GM03348 (cell line): ENCODE measurements at regions not wholly inside any gene's neighbourhood (a gene's known extent, or its start where the extent isn't known, plus 50 kb on each side); places are given as distances from the start of the nearest gene placed in this dataset.
"Not testable (repeated sequence)": the region's sequence is repeated elsewhere in the genome, so short reads cannot be mapped to it uniquely, and the experiment has no call there.

ENCODE experiments used
- DNase-seq: peaks from one replicate; pipeline ENCODE4 v3.0.0; 2012; ENCODE audit warnings: low spot score

DNA sequence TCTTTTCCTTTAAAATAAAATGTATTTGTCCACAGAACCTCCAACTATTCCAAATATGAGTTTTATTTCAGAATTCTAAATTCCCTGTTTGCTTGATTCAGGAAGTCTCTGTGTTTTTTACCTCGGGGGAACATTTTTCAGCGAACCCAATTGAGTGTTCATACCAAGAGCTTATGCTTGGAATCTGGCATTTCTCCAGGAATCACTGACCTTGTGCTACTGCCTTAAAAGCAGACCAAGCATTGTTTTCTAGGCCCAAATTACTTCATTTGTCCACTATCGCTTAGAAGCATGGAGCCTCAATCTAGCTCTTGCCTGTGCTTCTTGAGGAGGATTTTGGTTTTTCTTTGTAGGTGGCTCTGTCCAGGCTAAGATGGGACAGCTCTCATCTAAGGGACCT is 59.4 kb downstream of the EBLN1 start:
- DNase-seq: no peak

DNA sequence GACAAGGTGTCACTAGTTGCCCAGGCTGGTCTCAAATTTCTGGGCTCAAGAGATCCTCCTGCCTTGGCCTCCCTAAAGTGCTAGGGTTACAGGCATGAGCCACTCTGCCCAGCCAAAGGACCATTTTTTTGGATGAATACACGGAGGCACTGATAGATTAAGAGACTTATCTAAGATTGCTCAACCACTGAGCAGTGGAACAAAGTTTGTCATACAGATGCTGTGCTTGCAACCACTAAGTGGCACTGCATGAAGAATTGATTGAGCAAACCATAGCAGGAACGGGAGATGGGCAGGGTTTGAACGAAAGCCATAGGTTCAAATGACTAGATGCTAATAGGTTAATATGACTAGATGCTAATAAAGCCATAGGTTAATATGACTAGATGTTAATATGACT is 61.1 kb downstream of the EBLN1 start:
- DNase-seq: no peak

DNA sequence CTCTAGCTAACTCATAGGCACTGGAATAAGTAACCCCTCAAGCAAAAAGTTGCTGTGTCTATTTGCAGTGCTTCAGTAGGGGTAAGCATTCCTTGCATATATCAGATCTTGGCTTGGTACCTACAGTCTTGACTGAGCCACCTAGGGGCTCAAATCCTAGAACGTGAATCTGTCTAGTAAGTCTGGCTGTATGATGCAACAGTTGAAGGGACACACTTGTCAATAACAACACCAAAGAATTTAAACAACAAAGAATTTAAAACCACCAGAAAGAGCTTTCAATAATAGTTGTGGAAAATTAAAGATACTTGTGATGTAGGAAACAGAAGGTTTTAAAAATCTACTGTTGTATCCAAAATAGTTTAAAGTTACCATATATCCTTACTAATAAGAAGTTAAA is 65.4 kb downstream of the EBLN1 start:
- no peak for DNase-seq

DNA sequence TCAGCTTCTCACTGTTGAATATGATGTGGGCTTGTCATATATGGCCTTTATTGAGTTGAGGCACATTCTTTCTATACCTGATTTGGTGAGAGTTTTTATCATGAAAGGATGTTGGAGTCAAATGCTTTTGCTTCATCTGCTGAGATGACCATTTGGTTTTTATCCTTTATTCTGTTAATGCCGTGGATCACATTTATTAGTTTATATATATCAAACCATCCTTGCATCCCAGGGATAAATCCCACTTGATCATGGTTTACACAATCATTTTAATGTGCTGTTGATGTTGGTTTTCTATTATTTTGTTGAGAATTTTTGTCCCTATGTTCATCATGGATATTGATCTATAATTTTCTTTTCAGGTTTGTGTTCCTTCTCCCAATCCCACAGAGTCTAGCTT is 67.0 kb downstream of the EBLN1 start:
- no peak for DNase-seq

DNA sequence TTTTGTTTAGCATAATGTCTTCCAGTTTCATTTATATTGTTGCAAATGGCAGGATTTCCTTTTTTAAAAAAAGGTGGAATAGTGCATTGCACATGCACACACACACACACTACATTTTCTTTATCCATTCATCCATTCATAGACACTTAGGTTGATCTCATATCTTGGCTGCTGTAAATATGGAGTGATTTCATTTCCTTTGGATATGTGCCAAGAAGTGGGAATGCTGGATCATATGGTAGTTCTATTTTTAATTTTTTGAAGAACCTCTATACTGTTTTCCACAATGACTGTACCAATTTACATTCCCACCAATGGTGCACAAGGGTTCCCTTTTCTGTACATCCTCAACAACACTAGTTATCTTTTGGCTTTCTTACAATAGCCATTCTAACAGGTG is 68.9 kb downstream of the EBLN1 start:
- DNase-seq: no peak

DNA sequence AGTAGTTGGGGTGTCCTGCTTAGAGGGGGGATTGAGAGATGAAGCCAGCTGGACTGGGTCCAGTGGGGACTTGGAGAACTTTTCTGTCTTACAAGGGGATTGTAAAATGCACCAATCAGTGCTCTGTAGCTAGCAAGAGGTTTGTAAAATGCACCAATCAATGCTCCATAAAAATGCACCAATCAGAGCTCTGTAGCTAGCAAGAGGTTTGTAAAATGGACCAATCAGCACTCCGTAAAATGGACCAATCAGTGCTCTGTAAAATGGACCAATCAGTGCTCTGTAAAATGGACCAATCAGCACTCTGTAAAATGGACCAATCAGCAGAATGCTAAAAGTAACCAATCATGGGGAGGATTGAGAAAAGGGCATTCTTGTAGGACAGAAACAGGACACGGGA is 71.9 kb downstream of the EBLN1 start:
- DNase-seq: not testable (repeated sequence)

DNA sequence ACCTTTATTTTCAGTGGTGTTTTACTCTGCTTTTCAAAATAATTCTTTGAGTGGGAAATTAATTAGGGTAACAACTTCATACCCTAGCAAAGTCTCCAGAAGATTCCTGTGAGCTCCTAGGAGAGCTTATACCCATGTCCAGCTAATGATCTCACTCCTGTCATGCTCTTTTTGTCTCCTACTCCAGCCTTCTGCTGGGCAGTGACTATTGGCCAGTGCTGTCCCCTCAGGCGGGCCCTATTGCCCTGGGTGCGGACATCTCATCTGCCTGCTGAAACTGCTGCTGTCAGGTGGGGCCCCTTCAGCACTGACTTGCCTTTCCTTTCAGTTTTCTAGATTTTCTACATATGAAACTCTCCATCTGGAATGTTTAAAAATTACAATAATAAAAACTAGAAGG is 80.3 kb downstream of the EBLN1 start:
- no peak for DNase-seq

DNA sequence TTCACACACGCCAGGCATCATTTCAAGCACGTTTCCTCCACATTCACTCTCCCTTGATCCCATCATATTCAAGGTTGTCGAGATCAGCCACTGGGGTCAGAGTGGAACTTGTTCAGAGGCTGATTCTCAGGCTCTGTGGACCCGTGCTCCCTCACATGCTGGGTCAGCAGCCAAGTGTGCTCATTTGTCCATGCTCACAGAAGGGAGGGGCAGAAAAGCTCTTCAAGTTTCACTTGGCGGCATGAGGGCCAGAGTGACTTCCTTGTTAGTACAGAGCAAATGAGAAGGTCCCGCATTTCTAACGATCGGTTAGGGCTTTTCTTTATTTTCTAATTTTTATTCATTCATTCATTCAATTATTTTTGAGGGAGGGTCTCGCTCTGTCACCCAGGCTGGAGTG is 82.2 kb downstream of the EBLN1 start:
- DNase-seq: no peak

DNA sequence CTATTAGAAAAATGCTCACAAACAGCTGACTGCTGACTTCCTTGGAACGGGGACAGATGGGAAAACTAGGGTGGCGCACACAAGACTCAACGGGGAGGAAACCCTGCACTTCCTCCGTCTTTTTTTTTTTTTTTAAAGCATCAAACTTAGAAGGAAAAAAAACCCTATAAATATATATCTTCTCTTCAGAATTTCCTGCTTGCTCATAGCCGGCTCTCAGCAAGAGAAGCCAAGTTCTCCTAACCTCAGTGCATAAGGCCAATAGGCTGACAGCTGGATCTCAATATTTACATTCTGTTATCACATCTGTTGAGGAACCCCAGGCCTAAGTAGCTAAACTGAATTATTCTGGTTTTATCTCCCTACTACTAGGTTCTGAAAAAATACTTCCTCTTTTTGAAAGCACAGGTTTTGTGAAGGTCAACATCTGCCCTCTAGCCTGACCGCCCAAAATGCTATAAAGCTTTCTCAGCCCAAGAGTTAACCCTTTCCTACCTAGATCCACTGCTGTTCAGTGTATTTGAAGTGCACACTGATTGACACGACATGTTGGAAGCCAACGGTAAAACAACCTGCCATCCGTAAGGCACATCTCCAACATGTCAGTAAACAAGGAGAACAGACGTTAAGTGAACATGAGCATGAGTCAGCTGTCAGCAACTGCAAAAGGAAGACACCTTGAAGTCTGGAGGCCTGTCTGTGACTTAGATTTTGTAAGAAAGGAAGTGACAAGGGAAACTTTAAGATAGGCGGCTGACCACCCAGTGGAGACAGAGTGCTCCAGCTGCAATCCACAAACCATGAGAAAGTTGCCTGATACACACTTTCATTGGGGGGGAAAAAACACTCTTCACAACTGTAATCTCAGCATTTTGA is 83.8 kb downstream of the EBLN1 start:
- DNase-seq: no peak

DNA sequence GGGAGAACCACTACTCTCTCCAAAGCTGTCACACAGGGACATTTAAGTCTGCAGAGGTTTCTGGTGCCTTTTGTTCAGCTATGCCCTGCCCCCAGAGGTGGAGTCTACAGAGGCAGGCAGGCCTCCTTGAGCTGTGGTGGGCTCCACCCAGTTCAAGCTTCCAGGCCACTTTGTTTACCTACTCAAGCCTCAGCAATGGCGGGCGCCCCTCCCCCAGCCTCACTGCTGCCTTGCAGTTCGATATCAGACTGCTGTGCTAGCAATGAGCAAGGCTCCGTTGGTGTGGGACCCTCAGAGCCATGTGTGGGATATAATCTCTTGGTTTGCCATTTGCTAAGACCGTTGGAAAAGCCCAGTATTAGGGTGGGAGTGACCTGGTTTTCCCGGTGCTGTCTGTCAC is 87.0 kb downstream of the EBLN1 start:
- DNase-seq: not testable (repeated sequence)

DNA sequence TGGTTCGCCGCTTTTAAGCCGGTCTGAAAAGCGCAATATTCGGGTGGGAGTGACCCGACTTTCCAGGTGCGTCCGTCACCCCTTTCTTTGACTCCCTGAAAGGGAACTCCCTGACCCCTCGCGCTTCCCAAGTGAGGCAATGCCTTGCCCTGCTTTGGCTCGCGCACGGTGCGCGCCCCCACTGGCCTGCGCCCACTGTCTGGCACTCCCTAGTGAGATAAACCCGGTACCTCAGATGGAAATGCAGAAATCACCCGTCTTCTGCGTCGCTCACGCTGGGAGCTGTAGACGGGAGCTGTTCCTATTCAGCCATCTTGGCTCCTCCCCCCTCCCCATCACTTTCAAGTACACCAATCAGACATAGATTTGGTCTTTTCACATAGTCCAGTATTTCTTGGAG is 88.2 kb downstream of the EBLN1 start:
- DNase-seq: not testable (repeated sequence)

DNA sequence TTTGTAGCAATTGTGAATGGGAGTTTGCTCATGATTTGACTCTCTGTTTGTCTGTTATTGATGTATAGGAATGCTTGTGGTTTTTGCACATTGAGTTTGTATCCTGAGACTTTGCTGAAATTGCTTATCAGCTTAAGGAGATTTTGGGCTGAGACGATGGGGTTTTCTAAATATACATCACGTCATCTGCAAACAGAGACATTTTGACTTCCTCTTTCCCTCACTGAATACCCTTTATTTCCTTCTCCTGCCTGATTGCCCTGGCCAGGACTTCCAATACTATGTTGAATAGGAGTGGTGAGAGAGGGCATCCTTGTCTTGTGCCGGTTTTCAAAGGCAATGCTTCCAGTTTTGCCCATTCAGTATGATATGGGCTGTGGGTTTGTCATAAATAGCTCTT is 96.6 kb downstream of the EBLN1 start:
- not testable (repeated sequence) for DNase-seq

DNA sequence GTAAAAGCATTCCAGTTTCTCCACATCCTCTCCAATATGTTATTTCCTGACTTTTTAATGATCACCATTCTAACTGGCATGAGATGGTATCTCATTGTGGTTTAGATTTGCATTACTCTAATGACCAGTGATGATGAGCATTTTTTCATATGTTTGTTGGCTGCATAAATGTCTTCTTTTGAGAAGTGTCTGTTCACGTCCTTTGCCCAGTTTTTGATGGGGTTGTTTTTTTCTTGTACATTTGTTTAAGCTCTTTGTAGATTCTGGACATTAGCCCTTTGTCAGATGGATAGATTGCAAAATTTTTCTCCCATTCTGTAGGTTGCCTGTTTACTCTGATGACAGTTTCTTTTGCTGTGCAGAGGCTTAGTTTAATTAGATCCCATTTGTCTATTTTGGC is 97.7 kb downstream of the EBLN1 start:
- DNase-seq: not testable (repeated sequence)

DNA sequence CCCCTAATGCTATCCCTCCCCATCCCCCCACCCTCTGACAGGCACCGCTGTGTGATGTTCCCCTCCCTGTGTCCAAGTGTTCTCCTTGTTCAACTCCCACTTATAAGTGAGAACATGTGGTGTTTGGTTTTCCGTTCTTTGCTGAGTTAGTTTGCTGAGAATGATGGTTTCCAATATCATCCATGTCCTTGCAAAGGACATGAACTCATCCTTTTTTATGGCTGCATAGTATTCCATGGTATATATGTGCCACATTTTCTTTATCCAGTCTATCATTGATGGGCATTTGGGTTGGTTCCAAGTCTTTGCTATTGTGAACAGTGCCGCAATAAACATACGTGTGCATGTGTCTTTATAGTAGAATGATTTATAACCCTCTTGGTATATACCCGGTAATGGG is 98.2 kb downstream of the EBLN1 start:
- not testable (repeated sequence) for DNase-seq

DNA sequence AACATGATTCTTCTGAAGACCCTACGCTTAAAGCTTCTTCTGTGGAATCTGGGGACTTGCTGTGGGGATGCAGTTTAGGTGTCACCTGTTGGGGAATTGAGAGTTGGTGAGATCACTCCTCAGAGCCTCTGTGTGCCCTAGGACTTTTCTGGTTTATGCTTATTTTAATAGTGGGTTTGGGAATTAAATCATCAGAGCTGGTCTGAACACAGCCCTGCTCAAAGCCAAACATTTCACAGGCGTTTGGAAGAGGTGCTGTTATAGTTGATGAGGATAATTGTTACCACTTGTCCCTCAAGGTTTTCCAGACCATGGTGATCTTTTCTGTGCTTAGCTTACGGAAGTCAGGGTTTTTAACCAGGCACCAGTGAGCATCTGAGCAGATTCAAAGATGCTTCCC is 106.1 kb downstream of the EBLN1 start:
- DNase-seq: no peak

DNA sequence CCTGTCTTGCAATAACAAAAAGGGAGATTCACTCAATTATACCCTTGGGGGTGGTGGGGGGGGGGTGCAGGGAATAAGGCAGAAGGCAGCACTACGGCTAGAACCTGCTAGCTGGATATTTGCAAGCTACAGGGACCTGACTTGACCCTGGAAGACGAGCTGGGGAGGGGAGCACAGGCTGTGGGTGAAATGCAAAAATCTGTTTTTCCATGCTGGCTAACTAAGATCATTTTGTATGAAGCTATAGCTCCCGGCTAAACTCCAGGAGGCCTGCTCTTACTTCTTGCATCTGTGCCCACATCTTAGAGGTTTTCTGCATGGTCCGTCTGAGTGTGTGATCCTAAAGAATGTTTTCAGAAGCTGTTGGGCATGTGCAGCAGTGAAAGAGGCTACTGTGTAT is 106.6 kb downstream of the EBLN1 start:
- DNase-seq: no peak

DNA sequence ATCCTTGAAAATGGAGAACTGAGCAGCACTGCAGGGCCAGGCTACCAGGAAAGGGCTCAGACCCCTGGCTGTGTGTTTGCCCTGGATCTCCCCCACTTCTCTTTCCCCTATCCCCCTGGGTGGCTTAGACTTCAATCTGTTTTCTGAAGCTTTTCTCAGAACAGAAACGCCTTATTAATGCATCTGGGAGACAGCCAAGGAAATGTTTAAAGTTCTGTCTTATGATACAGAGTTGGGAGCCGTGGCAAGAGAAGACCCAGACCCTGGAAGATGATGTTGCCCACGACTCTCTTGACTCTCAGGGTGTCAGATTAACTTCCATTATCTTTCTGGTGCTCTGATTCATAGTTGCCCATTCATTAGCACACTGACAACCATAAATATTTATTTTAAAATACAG is 107.1 kb downstream of the EBLN1 start:
- no peak for DNase-seq

DNA sequence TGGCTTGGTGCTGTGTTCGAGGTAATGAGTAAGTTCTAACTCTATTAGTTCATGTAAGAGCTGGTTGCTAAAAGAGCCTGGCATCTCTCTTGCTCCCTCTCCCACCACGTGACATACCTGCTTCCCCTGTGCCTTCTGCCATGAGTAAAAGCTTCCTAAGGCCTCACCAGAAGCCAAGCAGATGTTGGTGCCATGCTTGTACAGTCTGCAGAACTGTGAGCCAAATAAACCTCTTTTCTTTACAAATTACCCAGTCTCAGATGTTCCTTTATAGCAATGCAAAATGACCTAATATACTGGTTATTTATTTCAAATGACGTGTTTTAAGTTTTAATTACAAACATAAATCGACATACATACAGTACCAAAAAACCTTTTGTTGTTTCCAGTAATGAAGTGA is 101.7 kb upstream of the DNAJC1 start:
- DNase-seq: no peak

DNA sequence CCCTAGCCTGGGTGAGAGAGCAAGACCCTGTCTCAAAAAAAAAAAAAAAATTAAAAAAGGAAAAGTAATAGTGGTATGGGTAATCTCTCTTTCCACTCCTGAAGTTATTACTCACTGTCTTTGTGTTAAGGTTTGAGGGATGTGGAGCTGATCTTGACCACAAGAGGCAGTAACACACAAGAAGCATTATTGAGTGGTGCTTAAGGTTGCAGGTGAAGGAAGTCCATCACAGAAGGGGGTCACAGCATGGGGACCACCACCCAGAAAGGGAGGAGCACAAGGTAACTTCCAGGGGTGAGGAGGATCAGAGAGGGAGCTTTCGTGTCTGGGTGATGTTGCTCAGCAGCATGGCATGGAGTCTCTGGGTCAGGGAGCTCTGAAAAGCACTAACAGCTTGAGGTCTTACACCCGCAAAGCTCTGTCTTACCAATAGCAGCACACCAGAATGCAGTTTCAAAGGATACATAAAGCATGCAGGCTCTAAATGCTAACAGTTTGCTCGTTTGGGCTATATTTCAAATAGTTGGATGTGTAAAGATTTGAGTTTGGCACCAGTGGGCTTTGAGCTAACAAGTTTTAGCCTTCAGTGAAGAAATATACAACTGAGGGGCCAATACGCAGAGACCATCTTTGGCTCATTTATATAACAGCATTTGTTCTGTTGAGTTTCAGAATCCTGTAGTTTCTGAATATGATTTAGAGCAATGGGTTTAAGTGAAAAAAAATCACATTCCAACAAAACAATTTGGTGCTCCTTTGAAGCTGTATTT is 100.4 kb upstream of the DNAJC1 start:
- DNase-seq: peak; percentile 6

DNA sequence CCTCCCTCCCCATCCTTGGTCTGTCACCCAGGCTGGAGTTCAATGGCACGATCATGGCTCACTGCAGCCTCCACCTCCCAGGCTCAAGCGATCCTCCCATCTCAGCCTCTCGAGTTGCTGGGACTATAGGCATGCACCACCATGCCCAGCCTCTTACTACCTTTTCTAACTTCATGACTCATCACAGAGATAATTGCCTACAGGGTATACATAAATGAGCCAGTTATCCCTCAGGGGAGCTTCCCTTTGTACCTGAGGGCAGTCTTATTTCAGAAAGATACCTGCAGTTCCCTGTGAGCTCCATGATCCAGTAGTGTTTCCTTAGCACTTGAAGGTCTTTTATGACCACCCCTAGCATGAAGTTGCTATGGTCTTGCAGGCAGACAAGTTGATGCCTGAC is 94.2 kb upstream of the DNAJC1 start:
- DNase-seq: no peak

DNA sequence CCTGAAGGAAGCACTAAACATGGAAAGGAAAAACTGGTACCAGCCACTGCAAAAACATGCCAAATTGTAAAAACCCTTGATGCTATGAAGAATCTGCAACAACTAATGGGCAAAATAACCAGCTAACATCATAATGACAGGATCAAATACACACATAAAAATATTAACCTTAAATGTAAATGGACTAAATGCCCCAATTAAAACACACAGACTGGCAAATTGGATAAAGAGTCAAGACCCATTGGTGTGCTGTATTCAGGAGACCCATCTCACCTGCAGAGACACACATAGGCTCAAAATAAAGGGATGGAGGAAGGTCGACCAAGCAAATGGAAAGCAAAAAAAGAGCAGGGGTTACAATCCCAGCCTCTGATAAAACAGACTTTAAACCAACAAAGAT is 87.7 kb upstream of the DNAJC1 start:
- DNase-seq: not testable (repeated sequence)

DNA sequence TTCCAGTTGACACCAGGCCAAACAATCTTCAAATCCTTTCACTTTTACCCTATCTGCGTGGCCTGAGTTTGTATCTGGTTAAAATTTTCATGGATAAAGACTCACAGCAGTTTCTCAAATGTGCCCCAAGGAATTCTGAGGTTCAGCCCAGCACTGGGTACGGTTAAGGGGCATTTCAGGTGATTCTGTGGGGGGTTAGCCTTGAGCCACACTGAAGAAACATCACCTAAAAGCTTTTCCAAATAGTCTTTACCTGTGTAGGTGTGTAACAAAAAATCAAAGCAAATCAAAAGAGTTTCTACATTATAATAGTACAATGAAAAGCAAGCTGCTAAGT is 83.8 kb upstream of the DNAJC1 start:
- no peak for DNase-seq

DNA sequence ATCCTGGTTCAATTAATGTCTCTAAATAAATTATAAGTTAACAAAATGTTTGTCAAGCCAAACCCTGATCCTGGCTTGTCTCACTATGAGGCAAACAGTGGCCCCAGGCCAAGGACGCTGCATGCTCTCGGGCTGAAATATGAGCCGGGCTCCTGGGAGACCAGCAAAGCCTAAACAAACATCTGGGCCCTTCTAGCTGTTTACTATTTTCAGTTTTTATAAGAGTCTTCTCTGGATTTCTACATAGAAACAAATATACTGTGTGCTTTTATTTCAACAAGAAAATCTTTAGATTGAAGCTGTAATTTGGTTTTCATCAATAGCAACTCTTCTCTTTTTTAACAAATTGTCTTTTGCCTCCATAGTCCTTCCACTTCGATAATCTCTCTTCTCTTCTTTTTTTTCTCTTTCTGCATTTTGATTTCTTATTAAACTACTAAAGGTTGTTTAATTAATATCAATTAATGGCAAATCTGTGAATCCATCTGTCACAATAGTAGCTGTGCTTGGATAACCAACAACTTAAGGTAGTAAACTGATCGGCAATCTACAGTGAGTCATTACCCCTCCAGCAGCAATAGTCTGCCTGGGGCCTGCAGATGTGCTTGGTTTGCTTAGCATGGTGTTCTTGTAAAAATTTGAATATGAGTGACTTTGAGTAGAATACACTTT is 83.3 kb upstream of the DNAJC1 start:
- peak; percentile 81 for DNase-seq
